HEK293T (cell line): ENCODE measurements at regions not wholly inside any gene's neighbourhood (a gene's known extent, or its start where the extent isn't known, plus 50 kb on each side); places are given as distances from the start of the nearest gene placed in this dataset.

Source experiments
- CTCF ChIA-PET: fragments of 350-600 bp; formaldehyde crosslinking; extraction: SDS; loops from one replicate; lab custom pipeline; 2021; ENCODE audit warnings: antibody characterized with exemption, inconsistent platforms; lab: Yijun Ruan, JAX
- POLR2A ChIA-PET: fragments of 350-600 bp; formaldehyde crosslinking; extraction: SDS; loops from one replicate; lab custom pipeline; 2020; ENCODE audit warnings: antibody characterized with exemption, inconsistent platforms; lab: Yijun Ruan, JAX
- DNase-seq: peaks from one replicate; pipeline ENCODE4 v3.0.0; 2012; ENCODE audit warnings: mixed read lengths; ENCODE audit errors: extremely low spot score
- ARNT ChIP-seq: fragments of 450-650 bp; IDR thresholded peaks from 2 replicates; pipeline ENCODE4 v1.6.1; 2017; ENCODE audit warnings: mild to moderate bottlenecking
- BHLHE40 ChIP-seq: fragments of 450-650 bp; IDR thresholded peaks from 2 replicates; pipeline ENCODE4 v1.6.1; 2016; ENCODE audit warnings: mild to moderate bottlenecking, moderate library complexity, borderline replicate concordance
- CTBP1 ChIP-seq: fragments of 450-650 bp; IDR thresholded peaks from 2 replicates; pipeline ENCODE4 v1.6.1; 2016; ENCODE audit warnings: borderline replicate concordance
- ELF4 ChIP-seq: fragments of 450-650 bp; IDR thresholded peaks from 2 replicates; pipeline ENCODE4 v1.6.1; 2017; ENCODE audit warnings: antibody characterized with exemption
- FOXA1 ChIP-seq: fragments of 450-650 bp; IDR thresholded peaks from 2 replicates; pipeline ENCODE4 v1.6.1; 2016; ENCODE audit warnings: mild to moderate bottlenecking
- FOXK2 ChIP-seq: fragments of 450-650 bp; IDR thresholded peaks from 2 replicates; pipeline ENCODE4 v1.6.1; 2016; ENCODE audit warnings: mild to moderate bottlenecking
- FOXM1 ChIP-seq: fragments of 450-650 bp; IDR thresholded peaks from 2 replicates; pipeline ENCODE4 v1.6.1; 2017; ENCODE audit warnings: mild to moderate bottlenecking, borderline replicate concordance
- HDGF ChIP-seq: fragments of 450-650 bp; IDR thresholded peaks from 2 replicates; pipeline ENCODE4 v1.6.1; 2017; ENCODE audit warnings: antibody characterized with exemption, borderline replicate concordance
- L3MBTL2 ChIP-seq: fragments of 450-650 bp; conservative IDR thresholded peaks from 2 replicates; pipeline ENCODE4 v1.6.1; 2016; ENCODE audit warnings: mild to moderate bottlenecking
- LEF1 ChIP-seq: fragments of 450-650 bp; IDR thresholded peaks from 2 replicates; pipeline ENCODE4 v1.6.1; 2017; ENCODE audit warnings: mild to moderate bottlenecking, borderline replicate concordance
- NFRKB ChIP-seq: fragments of 450-650 bp; IDR thresholded peaks from 2 replicates; pipeline ENCODE4 v1.6.1; 2016; ENCODE audit warnings: mild to moderate bottlenecking, moderate library complexity
- SP1 ChIP-seq: fragments of 450-650 bp; IDR thresholded peaks from 2 replicates; pipeline ENCODE4 v1.6.1; 2017
- SUZ12 ChIP-seq: fragments of 450-650 bp; IDR thresholded peaks from 2 replicates; pipeline ENCODE4 v1.6.1; 2016; ENCODE audit warnings: mild to moderate bottlenecking
- TARDBP ChIP-seq: fragments of 450-650 bp; IDR thresholded peaks from 2 replicates; pipeline ENCODE4 v1.6.1; 2016
- ZNF384 ChIP-seq: fragments of 450-650 bp; IDR thresholded peaks from 2 replicates; pipeline ENCODE4 v1.6.1; 2016
- TF ChIP-seq, protein P1 (sequence below): fragments of 450-650 bp; IDR thresholded peaks from 2 replicates; pipeline ENCODE4 v1.6.1; 2016

DNA sequence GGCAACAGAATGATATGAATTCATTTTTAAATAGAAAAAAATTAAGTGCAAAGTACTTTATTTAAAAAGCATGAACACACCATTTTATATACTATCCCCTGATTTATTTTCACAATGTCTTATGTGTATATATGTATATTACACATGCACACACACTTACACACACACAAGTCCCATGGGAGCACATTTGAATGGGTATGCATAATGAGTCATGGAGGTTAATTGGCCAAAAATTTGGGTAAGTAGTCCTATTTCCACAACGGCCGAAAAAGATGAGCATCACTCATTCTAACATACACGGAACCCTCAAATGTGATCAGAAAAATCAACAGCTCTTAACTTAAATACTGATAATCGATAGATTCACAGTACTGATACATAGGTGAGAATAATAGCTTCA is 97.4 kb upstream of the NABP1 start:
- TF ChIP-seq BHLHE40 (no peak), HDGF (no peak), LEF1 (no peak), NFRKB (no peak), FOXA1 (no peak), ARNT (no peak), SP1 (no peak), SUZ12 (no peak), TARDBP (no peak), ZNF384 (no peak), ELF4 (no peak), FOXM1 (no peak), FOXK2 (no peak), L3MBTL2 (no peak), CTBP1 (no peak)
- TF ChIP-seq, protein P1, sequence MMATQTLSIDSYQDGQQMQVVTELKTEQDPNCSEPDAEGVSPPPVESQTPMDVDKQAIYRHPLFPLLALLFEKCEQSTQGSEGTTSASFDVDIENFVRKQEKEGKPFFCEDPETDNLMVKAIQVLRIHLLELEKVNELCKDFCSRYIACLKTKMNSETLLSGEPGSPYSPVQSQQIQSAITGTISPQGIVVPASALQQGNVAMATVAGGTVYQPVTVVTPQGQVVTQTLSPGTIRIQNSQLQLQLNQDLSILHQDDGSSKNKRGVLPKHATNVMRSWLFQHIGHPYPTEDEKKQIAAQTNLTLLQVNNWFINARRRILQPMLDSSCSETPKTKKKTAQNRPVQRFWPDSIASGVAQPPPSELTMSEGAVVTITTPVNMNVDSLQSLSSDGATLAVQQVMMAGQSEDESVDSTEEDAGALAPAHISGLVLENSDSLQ = no peak
- ChIA-PET POLR2A (no interaction called here), CTCF (interaction anchor here (0.6 kb wide), 1 partner anchor 101 kb away, joined by 3 read pairs; no protein-coding TSS in a partner anchor)

DNA sequence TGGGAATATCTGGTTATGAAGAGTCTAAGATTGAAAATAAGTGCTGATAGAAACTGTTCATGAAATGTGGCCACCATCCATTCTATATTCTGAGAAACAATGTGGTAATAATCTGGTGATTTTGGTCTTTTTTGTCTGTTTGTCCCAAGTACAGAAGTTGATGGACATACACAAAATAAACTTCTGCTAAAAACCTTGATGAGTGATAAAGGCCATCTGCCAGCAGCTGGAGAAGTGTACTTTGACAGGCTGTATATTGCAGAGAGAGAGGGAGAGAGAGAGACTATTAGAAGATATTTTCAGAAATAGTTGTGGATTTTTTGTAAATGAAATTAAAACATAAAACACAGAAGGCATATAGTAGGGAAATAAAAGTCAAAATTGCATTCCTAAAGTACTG is 96.9 kb upstream of the NABP1 start:
- DNase-seq = no peak
- TF ChIP-seq FOXK2 (no peak), FOXA1 (no peak), HDGF (no peak), CTBP1 (no peak), L3MBTL2 (no peak), NFRKB (no peak), SP1 (no peak), LEF1 (no peak), FOXM1 (no peak)
- TF ChIP-seq, protein P1 = no peak
- CTCF ChIA-PET = interaction anchor here (0.6 kb wide), 1 partner anchor 101 kb away, joined by 3 read pairs; no protein-coding TSS in a partner anchor
- POLR2A ChIA-PET = no interaction called here

More for the DNA sequence above, 97.4 kb upstream of the NABP1 start:
- DNase-seq = no peak

DNA sequence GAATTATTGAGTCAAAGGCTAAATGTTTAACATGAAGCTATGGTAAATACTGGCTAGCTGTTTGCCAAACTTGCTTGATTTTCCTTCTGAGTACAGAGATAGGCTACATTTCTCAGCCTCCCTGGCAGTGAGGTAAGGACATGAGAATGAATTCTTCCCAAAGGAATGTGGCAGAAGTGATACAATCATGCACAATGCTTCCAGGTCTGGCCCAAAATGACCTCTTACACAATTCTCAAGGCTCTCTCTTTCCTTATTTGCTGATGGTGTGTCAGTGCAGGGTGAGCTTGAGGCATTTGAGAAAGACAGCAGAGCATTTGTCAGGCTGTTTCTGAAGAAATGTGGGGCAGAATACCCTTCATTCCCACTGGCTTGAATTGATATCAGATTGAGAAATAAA is 95.6 kb upstream of the NABP1 start:
- no peak for DNase-seq
- TF ChIP-seq FOXM1 = no peak
- no peak for TF ChIP-seq LEF1
- TF ChIP-seq, protein P1 = no peak
- no peak for TF ChIP-seq CTBP1
- TF ChIP-seq L3MBTL2 = no peak
- no peak for TF ChIP-seq HDGF
- no peak for TF ChIP-seq FOXA1
- no peak for TF ChIP-seq TARDBP
- no peak for TF ChIP-seq SP1
- TF ChIP-seq BHLHE40 = no peak
- no peak for TF ChIP-seq ARNT
- TF ChIP-seq ELF4 = no peak
- no peak for TF ChIP-seq ZNF384
- TF ChIP-seq SUZ12 = no peak
- TF ChIP-seq NFRKB = no peak
- TF ChIP-seq FOXK2 = no peak
- ChIA-PET CTCF (no interaction called here), POLR2A (no interaction called here)

DNA sequence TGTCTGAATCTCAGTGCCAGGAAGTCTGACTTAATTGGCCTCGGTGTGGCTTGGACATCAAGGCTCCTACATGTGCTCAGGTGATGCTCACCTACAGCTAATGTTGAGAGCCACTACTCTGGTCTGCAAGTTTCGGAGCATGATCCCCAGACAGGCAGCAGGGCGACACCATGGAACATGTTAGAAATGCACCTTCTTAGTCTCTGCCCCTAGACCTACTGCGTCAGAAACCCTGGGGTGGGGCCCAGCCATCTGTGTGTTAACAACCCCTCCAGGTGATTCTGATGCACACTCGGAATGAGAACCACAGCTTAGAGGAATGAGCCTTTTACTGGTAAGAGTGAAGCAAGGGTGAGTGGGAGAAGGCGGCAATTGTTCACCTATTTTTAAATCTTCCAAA is 86.9 kb upstream of the NABP1 start:
- ChIA-PET CTCF (no interaction called here), POLR2A (no interaction called here)
- no peak for TF ChIP-seq FOXA1
- no peak for DNase-seq

DNA sequence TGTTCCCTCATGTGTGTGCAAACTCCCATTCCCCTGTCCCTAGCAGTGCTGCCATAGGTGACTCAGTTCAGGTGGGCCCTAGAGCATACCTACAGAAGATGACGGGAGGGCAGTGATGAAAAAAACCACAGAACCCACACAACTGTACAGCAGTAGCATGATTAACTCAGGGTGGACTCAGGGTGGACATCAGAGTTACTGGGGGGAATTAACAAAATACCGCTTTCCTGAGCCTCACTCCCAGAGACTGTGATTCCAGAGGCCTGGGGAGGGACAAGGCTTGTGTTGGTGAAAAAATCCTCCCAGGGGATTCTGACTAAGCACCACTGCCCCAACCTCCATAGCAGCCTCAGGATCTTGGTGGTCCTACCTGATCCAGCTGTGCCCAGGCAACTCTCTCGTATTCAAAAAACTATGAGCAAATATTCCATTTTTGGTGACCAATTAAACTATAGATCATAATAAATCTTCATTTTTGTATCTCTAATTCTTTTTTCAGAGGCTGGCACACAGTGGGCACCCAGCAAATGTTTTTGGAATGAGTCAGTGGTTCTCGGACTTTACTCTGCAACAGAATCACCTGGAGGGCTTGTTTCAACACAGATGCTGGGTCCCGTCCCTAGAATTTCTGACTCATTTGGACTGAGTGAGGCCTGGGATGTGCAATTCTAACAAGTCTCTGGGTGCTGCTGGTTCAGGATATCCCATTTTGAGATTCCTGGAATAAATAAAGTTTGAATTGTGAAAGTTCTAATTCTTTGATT is 84.1 kb upstream of the NABP1 start:
- no peak for DNase-seq
- ChIA-PET POLR2A (no interaction called here), CTCF (no interaction called here)
- TF ChIP-seq ZNF384 = no peak
- TF ChIP-seq FOXK2 = no peak
- TF ChIP-seq ARNT = no peak
- no peak for TF ChIP-seq ELF4

DNA sequence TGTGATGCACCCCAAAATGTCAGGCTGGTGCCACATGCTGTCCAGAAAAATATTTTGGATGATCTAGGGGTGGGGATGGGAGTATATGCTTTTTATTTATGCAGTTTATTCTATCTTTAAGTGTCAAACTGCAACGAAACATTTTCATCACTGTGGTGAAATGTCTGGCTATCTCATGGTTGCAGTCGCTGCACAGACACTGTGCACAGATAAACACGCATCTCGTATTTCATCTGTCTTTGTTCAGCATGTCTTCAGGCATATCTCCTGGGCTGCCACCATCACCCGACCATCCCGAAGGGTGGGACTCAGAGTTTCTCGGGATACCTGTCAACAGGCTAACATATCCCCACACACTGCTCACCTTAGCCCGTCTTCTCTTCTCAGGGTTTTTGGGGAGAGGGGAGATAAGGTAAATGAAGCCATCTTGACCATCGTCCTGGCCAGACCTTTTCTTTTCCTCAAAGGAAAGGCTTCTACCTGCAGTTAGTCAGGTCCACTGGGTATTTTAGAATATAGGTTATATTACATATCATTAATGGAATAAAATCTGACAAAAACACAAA is 80.7 kb upstream of the NABP1 start:
- TF ChIP-seq TARDBP (no peak), FOXA1 (no peak), FOXK2 (no peak), L3MBTL2 (no peak), SUZ12 (no peak), ZNF384 (no peak), SP1 (no peak), ARNT (no peak), CTBP1 (no peak), ELF4 (no peak), LEF1 (no peak)
- TF ChIP-seq, protein P1 = no peak
- CTCF ChIA-PET = no interaction called here
- POLR2A ChIA-PET = no interaction called here
- no peak for DNase-seq
